Fibroblast of lung (primary cell): ENCODE measurements at regions not wholly inside any gene's neighbourhood (a gene's known extent, or its start where the extent isn't known, plus 50 kb on each side); places are given as distances from the start of the nearest gene placed in this dataset.

ENCODE experiments used
- DNase-seq, 2 donors: peaks; one replicate each; pipeline versions ENCODE4 v3.0.0 to v3.0.0-alpha.2; 2010; ENCODE audit warnings: low read depth in 2 of 2
- H2AFZ ChIP-seq: 2 replicates; pipeline ENCODE4 v1.5.1; 2012; ENCODE audit warnings: low read length, control low read depth, inconsistent platforms
- H3K27ac ChIP-seq: 2 replicates; pipeline ENCODE4 v1.5.1; 2011; ENCODE audit warnings: low read length, control low read depth; ENCODE audit not compliant: insufficient read depth
- H3K27me3 ChIP-seq: 2 replicates; pipeline ENCODE4 v1.5.1; 2011; ENCODE audit warnings: mild to moderate bottlenecking, low read length; ENCODE audit not compliant: control insufficient read depth, insufficient read depth
- H3K36me3 ChIP-seq: 2 replicates; pipeline ENCODE4 v1.5.1; 2011; ENCODE audit warnings: low read length; ENCODE audit not compliant: control insufficient read depth, insufficient read depth
- H3K4me1 ChIP-seq: 2 replicates; pipeline ENCODE4 v1.5.1; 2011; ENCODE audit warnings: low read length; ENCODE audit not compliant: control insufficient read depth, insufficient read depth; ENCODE audit errors: extremely low read depth
- H3K4me2 ChIP-seq: 2 replicates; pipeline ENCODE4 v1.5.1; 2011; ENCODE audit warnings: low read length, control low read depth; ENCODE audit not compliant: insufficient read depth; ENCODE audit errors: extremely low read depth
- H3K4me3 ChIP-seq, 4 experiments: fragments of 200-600 bp in 1 of 4; sonication (generic) in 1 of 4; replicated peaks in 1 of 4; 2 replicates each; pipeline ENCODE4 v1.5.1; 2011 to 2016; ENCODE audit warnings: low read length in 4 of 4, low read depth in 3 of 4, mild to moderate bottlenecking in 3 of 4, control low read depth in 2 of 4, inconsistent platforms in 1 of 4, mixed read lengths in 1 of 4; ENCODE audit not compliant: insufficient read depth in 1 of 4; ENCODE audit errors: control extremely low read depth in 1 of 4
- H3K79me2 ChIP-seq: 2 replicates; pipeline ENCODE4 v1.5.1; 2012; ENCODE audit warnings: mild to moderate bottlenecking, low read length, inconsistent platforms; ENCODE audit not compliant: control insufficient read depth, insufficient read depth
- H3K9ac ChIP-seq: 2 replicates; pipeline ENCODE4 v1.5.1; 2011; ENCODE audit warnings: mild to moderate bottlenecking, low read length, control low read depth; ENCODE audit not compliant: insufficient read depth
- H3K9me3 ChIP-seq: 2 replicates; pipeline ENCODE4 v1.5.1; 2012; ENCODE audit warnings: low read depth, low read length; ENCODE audit not compliant: control insufficient read depth, insufficient read depth
- H4K20me1 ChIP-seq: 2 replicates; pipeline ENCODE4 v1.5.1; 2011; ENCODE audit warnings: low read length; ENCODE audit not compliant: control insufficient read depth, insufficient read depth; ENCODE audit errors: extremely low read depth
- CTCF ChIP-seq, 2 donors: IDR thresholded peaks in 1 of 2; conservative IDR thresholded peaks in 1 of 2; 1 replicate in 1 of 2; 2 replicates in 1 of 2; pipeline ENCODE4 v1.5.1; 2011 to 2012; ENCODE audit warnings: low read length in 2 of 2, control low read depth in 1 of 2, inconsistent platforms in 1 of 2, low read depth in 1 of 2, mild to moderate bottlenecking in 1 of 2
- EZH2 ChIP-seq: IDR thresholded peaks from 2 replicates; pipeline ENCODE4 v1.5.1; 2012; ENCODE audit warnings: low read length, control low read depth, mild to moderate bottlenecking; ENCODE audit errors: missing control alignments

- no peaks in the 10 kb centered on the region for H3K36me3 ChIP-seq
- no peak overlapping the region for H3K9ac ChIP-seq
- no peak overlapping the region for H2AFZ ChIP-seq
- no peak for DNase-seq
- TF ChIP-seq EZH2 = no peak
- H3K4me1 ChIP-seq = no peaks in the 10 kb centered on the region
- H3K27me3 ChIP-seq = peaks cover 21% of the 10 kb centered on the region
- no peaks in the 10 kb centered on the region for H3K9me3 ChIP-seq
- no peak overlapping the region for H3K4me2 ChIP-seq
- H3K79me2 ChIP-seq = no peaks in the 10 kb centered on the region
- H3K27ac ChIP-seq = no peak overlapping the region
- H3K4me3 ChIP-seq = no peak overlapping the region
- H4K20me1 ChIP-seq = no peaks in the 10 kb centered on the region
These were observed 234.0 kb downstream of the HAUS1 start for GRCh38 chr18:46338205-46338604.

- Histone ChIP-seq H3K27ac (no peak overlapping the region), H3K27me3 (peaks cover 17% of the 10 kb centered on the region), H3K79me2 (no peaks in the 10 kb centered on the region), H3K4me2 (no peak overlapping the region), H3K9ac (no peak overlapping the region), H3K4me3 (no peak overlapping the region), H3K9me3 (no peaks in the 10 kb centered on the region), H3K36me3 (no peaks in the 10 kb centered on the region), H2AFZ (no peak overlapping the region), H3K4me1 (no peaks in the 10 kb centered on the region), H4K20me1 (no peaks in the 10 kb centered on the region)
- TF ChIP-seq EZH2 = no peak
- no peak for TF ChIP-seq CTCF (conservative IDR thresholded peaks at IDR 0.05 in 1 of 2, IDR thresholded peaks at IDR 0.05 in 1 of 2; ENCODE audit: low read depth in 1 of 2, low read length in 2 of 2)
- no peak for DNase-seq
These were observed 234.6 kb downstream of the HAUS1 start for GRCh38 chr18:46338766-46339165.

- no peaks in the 10 kb centered on the region for H3K9me3 ChIP-seq
- H3K79me2 ChIP-seq = no peaks in the 10 kb centered on the region
- H3K36me3 ChIP-seq = no peaks in the 10 kb centered on the region
- H3K4me3 ChIP-seq = no peak overlapping the region
- H3K9ac ChIP-seq = no peak overlapping the region
- no peaks in the 10 kb centered on the region for H3K4me1 ChIP-seq
- no peaks in the 10 kb centered on the region for H4K20me1 ChIP-seq
- no peak overlapping the region for H3K4me2 ChIP-seq
- H3K27ac ChIP-seq = no peak overlapping the region
- DNase-seq = no peak
- TF ChIP-seq EZH2 (no peak), CTCF (conservative IDR thresholded peaks at IDR 0.05 in 1 of 2, IDR thresholded peaks at IDR 0.05 in 1 of 2; ENCODE audit: low read depth in 1 of 2, low read length in 2 of 2) (no peak)
- H2AFZ ChIP-seq = no peak overlapping the region
- H3K27me3 ChIP-seq = peaks cover 12% of the 10 kb centered on the region
These were observed 236.5 kb downstream of the HAUS1 start for GRCh38 chr18:46340716-46341115.
